ENCODE measurements at regions not wholly inside any gene's neighbourhood (a gene's known extent, or its start where the extent isn't known, plus 50 kb on each side); places are given as distances from the start of the nearest gene placed in this dataset.
"Not testable (repeated sequence)": the region's sequence is repeated elsewhere in the genome, so short reads cannot be mapped to it uniquely, and the experiment has no call there.

DNA sequence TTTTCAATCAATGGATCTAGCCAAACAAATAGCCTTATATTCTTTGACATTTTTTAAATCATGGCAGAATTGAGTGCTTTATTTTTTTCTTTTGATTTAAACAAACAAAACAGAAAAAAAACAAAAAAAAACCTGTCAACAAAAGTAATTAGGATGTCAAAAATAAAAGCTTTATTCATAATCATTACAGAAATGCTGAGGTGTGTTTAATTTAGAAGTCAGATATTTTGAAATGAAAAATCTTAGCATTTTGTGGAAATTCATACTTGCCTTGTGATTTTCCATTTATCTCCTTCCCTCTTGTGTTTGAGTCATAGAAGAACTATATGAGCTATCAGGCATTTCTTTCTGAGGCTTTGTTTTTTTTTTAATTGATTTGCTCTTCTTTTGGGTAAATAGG, 387.0 kb upstream of the STXBP6 start:
- no peak for DNase-seq (ENCODE audit: low read depth)

DNA sequence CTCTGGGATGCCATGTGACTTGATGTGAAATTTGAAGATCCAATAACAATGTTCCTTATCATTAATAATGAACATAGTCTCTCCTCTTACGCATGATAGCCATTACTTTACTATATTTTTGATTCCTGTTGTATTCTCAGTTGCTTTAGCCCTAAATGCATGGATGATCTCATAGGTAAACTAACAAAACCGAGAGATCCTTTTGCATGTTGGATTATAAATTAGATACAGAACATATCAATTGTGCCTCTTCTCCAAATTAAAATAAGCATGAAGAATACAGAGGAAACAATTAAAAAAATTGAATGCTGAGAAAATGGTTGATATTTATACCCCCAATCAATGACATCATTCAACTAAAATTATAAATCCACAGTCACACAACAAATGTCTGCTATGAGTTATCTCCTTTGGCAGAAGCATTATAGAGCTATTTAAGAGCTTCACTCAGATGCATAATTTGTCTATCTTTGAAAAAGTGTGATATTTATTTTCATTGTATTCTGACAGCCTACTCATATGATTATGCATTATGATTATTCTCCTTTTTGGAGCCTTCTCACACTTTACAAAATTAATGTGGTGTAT, 386.4 kb upstream of the STXBP6 start:
- DNase-seq (ENCODE audit: low read depth) = no peak

- DNase-seq (ENCODE audit: low read depth) = no peak
Measured at GRCh38 chr14:25431211-25432076, 381.5 kb upstream of the STXBP6 start.

DNA sequence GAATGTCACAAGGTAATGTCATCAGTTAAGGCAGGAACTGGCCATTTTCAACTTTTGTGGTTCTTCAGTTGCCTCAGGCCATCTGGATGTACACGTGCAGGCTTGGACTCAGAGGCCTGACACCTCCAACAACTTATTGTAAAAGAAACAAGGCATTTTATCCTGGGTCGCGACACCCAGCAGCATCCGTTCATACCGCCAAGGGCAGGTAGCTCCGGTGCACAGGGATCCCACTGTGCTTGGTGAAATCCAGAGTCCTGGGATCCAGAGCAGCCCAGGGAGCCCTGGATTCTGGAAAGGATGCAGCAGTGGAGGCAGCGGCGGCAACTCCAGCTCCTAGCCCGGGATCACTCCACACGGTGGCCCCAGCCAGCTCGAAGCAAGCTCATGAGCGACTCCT, 380.9 kb upstream of the STXBP6 start:
- DNase-seq (ENCODE audit: low read depth) = no peak

- no peak for DNase-seq (ENCODE audit: low read depth)
Measured at GRCh38 chr14:25412998-25413397, 363.1 kb upstream of the STXBP6 start.

GRCh38 chr14:25411781-25412757, 362.1 kb upstream of the STXBP6 start:
- no peak for DNase-seq (ENCODE audit: low read depth)

DNA sequence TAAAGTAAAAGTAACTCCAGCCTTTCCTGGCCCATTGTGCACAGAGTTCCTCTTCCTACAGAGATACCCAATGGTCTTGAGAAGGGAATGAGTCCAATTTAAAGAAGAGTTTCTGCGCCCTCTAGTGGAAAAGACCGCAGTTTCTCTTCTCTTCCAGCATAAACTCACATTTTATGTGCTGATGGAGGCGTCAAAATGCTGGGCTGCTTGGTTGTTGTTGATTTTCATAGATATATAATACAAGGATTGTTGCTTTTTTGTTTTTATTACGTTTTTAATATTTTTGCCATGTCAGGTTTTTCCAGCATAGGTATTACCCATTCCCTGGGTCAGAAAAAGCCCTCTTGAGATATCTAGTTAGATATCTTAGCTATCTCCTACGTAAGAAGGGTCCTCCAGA, 356.9 kb upstream of the STXBP6 start:
- DNase-seq (ENCODE audit: low read depth) = no peak

DNA sequence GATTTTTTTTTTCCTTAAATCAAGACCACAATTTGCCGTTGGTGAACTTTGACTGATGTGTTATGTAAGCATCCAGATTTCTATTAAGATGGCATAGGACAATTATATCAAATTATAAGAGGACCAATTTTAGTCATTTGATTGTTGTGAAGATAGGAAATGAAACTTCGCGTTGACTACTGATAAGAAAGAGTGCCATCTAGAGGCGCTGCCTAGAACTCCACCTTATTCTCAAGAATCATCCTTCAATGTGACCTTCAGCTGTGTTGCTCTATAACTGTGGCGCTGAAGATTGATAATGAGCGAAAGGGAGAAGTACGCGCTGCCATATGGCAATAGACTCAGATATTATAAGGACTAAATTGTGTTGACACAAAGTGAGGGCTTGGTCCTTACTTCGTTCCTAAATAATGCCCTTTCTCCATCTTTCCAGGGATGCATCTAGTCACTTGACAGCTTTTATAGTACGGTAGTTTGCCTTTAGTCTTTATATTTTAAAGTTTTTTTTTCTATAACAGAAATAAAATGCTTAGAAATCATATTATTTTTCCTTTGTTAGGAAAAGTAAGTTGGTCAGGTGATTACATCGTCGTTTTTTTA, 350.8 kb upstream of the STXBP6 start:
- no peak for DNase-seq (ENCODE audit: low read depth)

- no peak for DNase-seq (ENCODE audit: low read depth)
Measured at GRCh38 chr14:25396128-25396527, 346.2 kb upstream of the STXBP6 start.

GRCh38 chr14:25394791-25395391, 344.9 kb upstream of the STXBP6 start:
- DNase-seq (ENCODE audit: low read depth) = no peak

- DNase-seq (ENCODE audit: low read depth) = no peak
Measured at GRCh38 chr14:25394356-25394755, 344.4 kb upstream of the STXBP6 start.

DNA sequence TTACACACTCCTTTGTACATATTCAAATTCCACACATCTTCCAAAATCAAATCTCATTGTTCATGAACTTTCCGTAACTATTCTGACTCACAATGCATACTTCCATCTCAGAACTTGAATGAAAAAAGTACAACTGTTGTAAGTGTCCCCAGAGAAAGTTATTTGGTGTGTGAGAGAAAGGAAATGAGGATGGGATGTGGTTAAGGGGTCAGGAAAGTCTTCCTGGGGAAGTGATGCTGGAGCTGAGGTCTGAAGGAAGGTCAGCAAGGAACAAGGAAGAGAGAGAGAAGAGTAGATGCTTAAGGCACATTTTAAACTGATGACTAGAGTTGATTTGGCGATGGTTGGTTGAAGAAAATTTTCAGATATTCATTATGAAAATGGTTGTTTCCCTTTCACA, 340.0 kb upstream of the STXBP6 start:
- no peak for DNase-seq (ENCODE audit: low read depth)

DNA sequence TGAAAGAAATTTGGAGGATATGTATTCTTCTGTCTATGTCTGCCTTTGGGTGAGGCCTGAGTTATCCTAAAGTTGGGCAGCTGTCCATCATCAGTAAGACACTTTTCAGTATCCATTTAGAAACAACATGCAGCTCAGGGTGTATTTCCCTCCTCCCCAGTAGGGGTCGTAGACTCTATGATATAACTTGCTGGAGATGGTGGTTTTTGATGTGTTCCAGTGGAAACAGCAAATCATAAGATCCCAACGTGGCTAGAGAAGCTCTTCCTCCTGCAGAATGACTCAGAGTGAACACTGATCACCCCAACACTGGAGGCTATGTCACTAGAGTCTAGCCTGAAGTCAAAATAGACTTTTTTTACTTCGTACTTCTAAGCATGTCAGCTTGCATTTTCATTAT, 331.6 kb upstream of the STXBP6 start:
- DNase-seq (ENCODE audit: low read depth) = no peak

GRCh38 chr14:25375639-25376038, 325.7 kb upstream of the STXBP6 start:
- no peak for DNase-seq (ENCODE audit: low read depth)

- no peak for DNase-seq (ENCODE audit: low read depth)
Measured at GRCh38 chr14:25371068-25371467, 321.1 kb upstream of the STXBP6 start.

- not testable (repeated sequence) for DNase-seq (ENCODE audit: low read depth)
Measured at GRCh38 chr14:25370057-25370456, 320.1 kb upstream of the STXBP6 start.

- DNase-seq (ENCODE audit: low read depth) = no peak
Measured at GRCh38 chr14:25358330-25358729, 308.4 kb upstream of the STXBP6 start.

DNA sequence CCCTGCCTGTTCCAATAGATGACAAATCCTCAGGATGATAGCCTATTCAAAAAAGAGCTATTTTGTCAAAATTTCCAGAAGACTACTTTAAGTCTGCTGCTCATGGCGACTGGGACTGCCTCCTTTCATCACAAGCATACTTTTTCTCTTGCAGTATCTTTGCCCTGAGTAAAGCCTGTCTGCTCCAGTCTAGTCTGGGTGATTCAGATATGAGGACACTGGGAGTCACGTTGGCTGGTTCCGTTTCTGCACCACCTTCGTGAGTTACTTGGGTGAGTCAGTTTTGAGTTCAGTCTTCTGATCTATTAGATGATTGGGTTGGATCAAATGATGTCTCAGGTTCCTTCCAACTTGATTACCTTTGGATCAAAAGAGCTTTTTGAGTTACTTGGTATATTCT, 301.3 kb upstream of the STXBP6 start:
- no peak for DNase-seq (ENCODE audit: low read depth)

- no peak for DNase-seq (ENCODE audit: low read depth)
Measured at GRCh38 chr14:25350802-25351201, 300.9 kb upstream of the STXBP6 start.

GRCh38 chr14:25350021-25350420, 300.1 kb upstream of the STXBP6 start:
- no peak for DNase-seq (ENCODE audit: low read depth)

DNA sequence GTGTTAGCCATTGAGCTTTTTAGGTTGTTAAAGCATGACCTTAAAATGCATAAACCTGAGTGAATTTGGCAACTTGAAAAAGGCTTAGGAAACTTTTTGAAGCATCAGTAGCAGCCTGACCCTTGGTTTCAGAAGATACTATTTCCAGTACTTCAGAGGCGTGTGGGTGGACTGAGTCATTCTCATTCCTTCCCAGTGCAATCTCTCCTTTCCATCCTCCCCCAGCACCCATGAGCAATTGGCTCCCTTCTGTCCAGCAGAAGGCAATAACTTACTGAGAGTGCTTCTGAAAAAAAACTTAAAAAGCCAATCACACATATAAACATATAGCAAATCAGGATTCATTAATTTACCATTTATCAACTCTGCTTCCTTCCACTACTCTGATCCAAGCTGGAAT, 299.3 kb upstream of the STXBP6 start:
- no peak for DNase-seq (ENCODE audit: low read depth)

DNA sequence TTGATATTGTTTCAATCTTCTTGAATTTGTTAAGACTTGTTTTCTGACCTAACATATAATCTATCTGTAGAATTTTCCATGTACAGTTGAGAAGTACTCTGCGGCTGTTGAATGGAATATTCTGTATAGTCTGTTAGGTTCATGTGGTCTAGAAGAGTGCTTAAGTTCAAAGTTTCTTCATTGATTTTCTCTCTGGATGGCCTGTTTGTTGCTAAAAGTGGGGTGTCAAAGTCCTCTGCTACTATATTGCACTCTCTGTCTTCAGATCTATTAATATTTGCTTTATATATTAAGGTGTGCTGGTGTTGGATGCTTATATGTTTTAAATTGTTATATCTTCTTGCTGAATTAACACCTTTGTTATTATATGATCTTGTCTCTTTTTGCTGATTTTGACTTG, 290.9 kb upstream of the STXBP6 start:
- DNase-seq (ENCODE audit: low read depth) = no peak

Data from stimulated activated CD8-positive, alpha-beta memory T cell treated with anti-CD3 and anti-CD28 coated beads, Interleukin-7, amount 100 ng/mL, for 24 hours (primary cell).